Trophoblast cell (in vitro differentiated cells and primary cell): ENCODE measurements at regions not wholly inside any gene's neighbourhood (a gene's known extent, or its start where the extent isn't known, plus 50 kb on each side); places are given as distances from the start of the nearest gene placed in this dataset.

ENCODE experiments used
- DNase-seq, 2 donors: peaks; one replicate each; pipeline ENCODE4 v3.0.0-alpha.2; 2016
- H2AFZ ChIP-seq: 2 replicates; pipeline ENCODE4 v1.6.1; 2013; ENCODE audit warnings: low read length, moderate library complexity, mild to moderate bottlenecking; ENCODE audit not compliant: insufficient read depth, poor library complexity
- H2AK5ac ChIP-seq: 2 replicates; pipeline ENCODE4 v1.6.1; 2013; ENCODE audit warnings: mild to moderate bottlenecking, low read length
- H2BK120ac ChIP-seq: 2 replicates; pipeline ENCODE4 v1.6.1; 2013; ENCODE audit warnings: low read length, mild to moderate bottlenecking, moderate library complexity; ENCODE audit not compliant: insufficient read depth, poor library complexity
- H2BK12ac ChIP-seq: 2 replicates; pipeline ENCODE4 v1.6.1; 2013; ENCODE audit warnings: mild to moderate bottlenecking, low read length, moderate library complexity
- H2BK5ac ChIP-seq: 2 replicates; pipeline ENCODE4 v1.6.1; 2013; ENCODE audit warnings: low read length, low read depth, moderate library complexity, mild to moderate bottlenecking; ENCODE audit not compliant: poor library complexity
- H3K14ac ChIP-seq: 2 replicates; pipeline ENCODE4 v1.6.1; 2013; ENCODE audit warnings: mild to moderate bottlenecking, low read length
- H3K18ac ChIP-seq: 2 replicates; pipeline ENCODE4 v1.6.1; 2013; ENCODE audit warnings: mild to moderate bottlenecking, low read length
- H3K23ac ChIP-seq: 2 replicates; pipeline ENCODE4 v1.6.1; 2013; ENCODE audit warnings: low read length
- H3K27ac ChIP-seq: 2 replicates; pipeline ENCODE4 v1.5.1; 2013; ENCODE audit warnings: low read depth, mild to moderate bottlenecking, inconsistent platforms, low read length, moderate library complexity
- H3K27me3 ChIP-seq: 2 replicates; pipeline ENCODE4 v1.6.1; 2013; ENCODE audit warnings: inconsistent platforms, mild to moderate bottlenecking, low read length, moderate library complexity; ENCODE audit not compliant: insufficient read depth
- H3K36me3 ChIP-seq, 2 experiments: 1 replicate in 1 of 2; 2 replicates in 1 of 2; pipeline ENCODE4 v1.6.1; 2013; ENCODE audit warnings: low read length in 2 of 2, mild to moderate bottlenecking in 2 of 2, moderate library complexity in 1 of 2; ENCODE audit not compliant: insufficient read depth in 2 of 2, control insufficient read depth in 1 of 2
- H3K4ac ChIP-seq: 2 replicates; pipeline ENCODE4 v1.6.1; 2013; ENCODE audit warnings: low read depth, mild to moderate bottlenecking, low read length, moderate library complexity
- H3K4me1 ChIP-seq, 2 experiments: 1 replicate in 1 of 2; 2 replicates in 1 of 2; pipeline ENCODE4 v1.6.1; 2013; ENCODE audit warnings: low read length in 2 of 2, mild to moderate bottlenecking in 2 of 2, moderate library complexity in 1 of 2; ENCODE audit not compliant: insufficient read depth in 2 of 2, control insufficient read depth in 1 of 2
- H3K4me2 ChIP-seq: 2 replicates; pipeline ENCODE4 v1.6.1; 2013; ENCODE audit warnings: inconsistent platforms, mild to moderate bottlenecking, low read length, moderate library complexity
- H3K4me3 ChIP-seq: 2 replicates; pipeline ENCODE4 v1.5.1; 2013; ENCODE audit warnings: mild to moderate bottlenecking, low read depth, low read length, inconsistent platforms
- H3K79me1 ChIP-seq: one replicate; pipeline ENCODE4 v1.6.1; 2013; ENCODE audit warnings: low read length
- H3K79me2 ChIP-seq: 2 replicates; pipeline ENCODE4 v1.6.1; 2013; ENCODE audit warnings: low read length, mild to moderate bottlenecking; ENCODE audit not compliant: control insufficient read depth, insufficient read depth, poor library complexity
- H3K9ac ChIP-seq: 2 replicates; pipeline ENCODE4 v1.6.1; 2013; ENCODE audit warnings: mild to moderate bottlenecking, low read length
- H3K9me3 ChIP-seq: 2 replicates; pipeline ENCODE4 v1.6.1; 2013; ENCODE audit warnings: low read depth, mild to moderate bottlenecking, control low read depth, inconsistent platforms, low read length; ENCODE audit not compliant: insufficient read depth
- H4K12ac ChIP-seq: 2 replicates; pipeline ENCODE4 v1.6.1; 2013; ENCODE audit warnings: low read depth, mild to moderate bottlenecking, low read length, moderate library complexity
- H4K8ac ChIP-seq: 2 replicates; pipeline ENCODE4 v1.6.1; 2013; ENCODE audit warnings: low read depth, mild to moderate bottlenecking, low read length, moderate library complexity
- H4K91ac ChIP-seq: one replicate; pipeline ENCODE4 v1.6.1; 2013; ENCODE audit warnings: low read depth, mild to moderate bottlenecking, low read length, moderate library complexity
- WGBS: extraction: QIAGEN DNeasy Blood & Tissue Kit; methylation state at CpG from one replicate; pipeline ENCODE4 v1.1.7; 2013; ENCODE audit warnings: missing lambda C conversion rate; ENCODE audit not compliant: insufficient read length, insufficient coverage; ENCODE audit errors: extremely low coverage; 5-methylcytosine and 5-hydroxymethylcytosine counted together

- H3K79me2 ChIP-seq = no peaks in the 10 kb centered on the region
- no peak for DNase-seq
- no peak overlapping the region for H4K12ac ChIP-seq
- no peak overlapping the region for H2BK12ac ChIP-seq
- H3K27me3 ChIP-seq = no peaks in the 10 kb centered on the region
- no peak overlapping the region for H4K8ac ChIP-seq
- H2BK5ac ChIP-seq = no peak overlapping the region
- H3K4ac ChIP-seq = no peak overlapping the region
- no peaks in the 10 kb centered on the region for H3K36me3 ChIP-seq
- H3K18ac ChIP-seq = no peak overlapping the region
- H3K4me2 ChIP-seq = no peak overlapping the region
- no peak overlapping the region for H3K4me3 ChIP-seq
- H2AFZ ChIP-seq = no peak overlapping the region
- H4K91ac ChIP-seq = no peak overlapping the region
- no peaks in the 10 kb centered on the region for H3K9me3 ChIP-seq
- no peak overlapping the region for H2AK5ac ChIP-seq
- H2BK120ac ChIP-seq = no peak overlapping the region
- H3K27ac ChIP-seq = no peak overlapping the region
- no peak overlapping the region for H3K23ac ChIP-seq
- no peaks in the 10 kb centered on the region for H3K79me1 ChIP-seq
- H3K14ac ChIP-seq = no peak overlapping the region
- H3K9ac ChIP-seq = no peak overlapping the region
- H3K4me1 ChIP-seq = no peaks in the 10 kb centered on the region
- no CpG with 5 or more reads among the region's 1 CpG for WGBS
Observed at GRCh38 chr5:117562647-117563046, 988.0 kb upstream of the SEMA6A start.

GRCh38 chr5:117561531-117561930, 986.9 kb upstream of the SEMA6A start:
- no peak overlapping the region for H4K12ac ChIP-seq
- no peak for DNase-seq
- no peak overlapping the region for H2BK5ac ChIP-seq
- no peaks in the 10 kb centered on the region for H3K4me1 ChIP-seq
- H2AK5ac ChIP-seq = no peak overlapping the region
- H3K18ac ChIP-seq = no peak overlapping the region
- no peak overlapping the region for H3K23ac ChIP-seq
- no peaks in the 10 kb centered on the region for H3K27me3 ChIP-seq
- no peak overlapping the region for H3K4ac ChIP-seq
- H3K4me3 ChIP-seq = no peak overlapping the region
- no peak overlapping the region for H2BK12ac ChIP-seq
- no peak overlapping the region for H2BK120ac ChIP-seq
- no peak overlapping the region for H4K8ac ChIP-seq
- H3K27ac ChIP-seq = no peak overlapping the region
- H3K9me3 ChIP-seq = no peaks in the 10 kb centered on the region
- no CpG with 5 or more reads among the region's 2 CpGs for WGBS
- H3K4me2 ChIP-seq = no peak overlapping the region
- no peaks in the 10 kb centered on the region for H3K79me2 ChIP-seq
- H2AFZ ChIP-seq = no peak overlapping the region
- H3K14ac ChIP-seq = no peak overlapping the region
- H4K91ac ChIP-seq = no peak overlapping the region
- no peaks in the 10 kb centered on the region for H3K79me1 ChIP-seq
- H3K36me3 ChIP-seq = no peaks in the 10 kb centered on the region
- no peak overlapping the region for H3K9ac ChIP-seq

DNA sequence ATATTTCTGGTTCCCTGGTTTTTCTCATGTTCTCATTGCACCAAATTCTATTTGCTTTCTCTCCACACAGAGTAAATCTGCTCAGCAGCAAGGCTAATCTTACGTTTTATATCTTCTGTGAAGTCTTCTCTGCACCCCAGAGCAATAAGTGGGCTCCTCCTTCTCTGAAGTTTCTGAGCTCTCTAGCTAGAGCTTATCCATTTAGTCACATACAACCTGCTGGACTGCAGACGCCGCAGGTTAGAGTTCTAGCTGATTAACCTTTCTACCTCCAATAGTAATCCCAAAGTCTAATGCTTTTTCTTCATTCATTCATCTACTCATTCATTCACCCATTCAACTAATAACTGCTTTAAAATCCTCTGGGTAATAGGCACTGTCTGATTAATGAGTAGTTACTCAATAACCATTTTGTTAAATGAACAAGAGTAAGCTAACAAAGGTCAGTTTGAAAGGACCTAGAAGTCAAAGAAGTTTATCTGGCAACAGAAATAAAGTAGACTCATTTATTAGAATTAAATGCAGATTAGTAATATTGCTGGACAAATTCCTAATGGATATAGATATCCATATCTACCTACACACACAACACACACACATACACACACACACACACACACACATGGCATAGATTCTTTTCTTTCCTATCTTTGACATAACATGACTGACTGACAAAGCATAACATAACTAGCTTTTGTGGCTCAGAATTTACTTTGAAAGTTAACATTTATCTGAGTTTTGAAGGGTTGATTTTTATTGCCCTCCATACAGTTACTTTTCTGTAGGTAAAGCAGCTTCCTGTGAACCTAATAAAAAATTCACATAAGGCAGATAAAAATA, 984.6 kb upstream of the SEMA6A start:
- Histone ChIP-seq H3K23ac (no peak overlapping the region), H4K8ac (no peak overlapping the region), H3K9ac (no peak overlapping the region), H3K4me2 (no peak overlapping the region), H2AK5ac (no peak overlapping the region), H2BK5ac (no peak overlapping the region), H3K9me3 (no peaks in the 10 kb centered on the region), H3K36me3 (no peaks in the 10 kb centered on the region), H2AFZ (no peak overlapping the region), H2BK12ac (no peak overlapping the region), H3K4ac (no peak overlapping the region), H2BK120ac (no peak overlapping the region), H3K4me3 (no peak overlapping the region), H3K79me1 (no peaks in the 10 kb centered on the region), H3K27ac (no peak overlapping the region), H3K18ac (no peak overlapping the region), H3K27me3 (no peaks in the 10 kb centered on the region), H4K91ac (no peak overlapping the region), H3K4me1 (no peaks in the 10 kb centered on the region), H3K14ac (no peak overlapping the region), H3K79me2 (no peaks in the 10 kb centered on the region), H4K12ac (no peak overlapping the region)
- no peak for DNase-seq
- WGBS = no CpG with 5 or more reads among the region's 3 CpGs

GRCh38 chr5:117551236-117551635, 976.6 kb upstream of the SEMA6A start:
- no peak overlapping the region for H4K12ac ChIP-seq
- no peak overlapping the region for H3K4me2 ChIP-seq
- no CpG with 5 or more reads among the region's 2 CpGs for WGBS
- no peaks in the 10 kb centered on the region for H3K79me2 ChIP-seq
- H3K36me3 ChIP-seq = no peaks in the 10 kb centered on the region
- no peak overlapping the region for H3K9ac ChIP-seq
- H2AFZ ChIP-seq = no peak overlapping the region
- H4K91ac ChIP-seq = no peak overlapping the region
- no peak overlapping the region for H2BK5ac ChIP-seq
- no peak overlapping the region for H2AK5ac ChIP-seq
- H3K79me1 ChIP-seq = no peaks in the 10 kb centered on the region
- no peaks in the 10 kb centered on the region for H3K4me1 ChIP-seq
- no peak overlapping the region for H3K18ac ChIP-seq
- H3K4me3 ChIP-seq = no peak overlapping the region
- no peak overlapping the region for H3K23ac ChIP-seq
- no peak for DNase-seq
- no peak overlapping the region for H2BK12ac ChIP-seq
- H3K4ac ChIP-seq = no peak overlapping the region
- no peak overlapping the region for H2BK120ac ChIP-seq
- H4K8ac ChIP-seq = no peak overlapping the region
- no peak overlapping the region for H3K14ac ChIP-seq
- no peak overlapping the region for H3K27ac ChIP-seq
- no peaks in the 10 kb centered on the region for H3K9me3 ChIP-seq
- no peaks in the 10 kb centered on the region for H3K27me3 ChIP-seq
